Heart left ventricle (tissue), 16 donors: ENCODE measurements at regions not wholly inside any gene's neighbourhood (a gene's known extent, or its start where the extent isn't known, plus 50 kb on each side); places are given as distances from the start of the nearest gene placed in this dataset.

Source experiments
- ATAC-seq, 4 donors: fragments of 200-7000 bp; cut with Tn5 transposase; one replicate each; pipeline ENCODE4 v1.9.1; 2020 to 2022; ENCODE audit warnings: moderate library complexity in 4 of 4, mild to moderate bottlenecking in 3 of 4, moderate number of reproducible peaks in 1 of 4
- DNase-seq, 5 donors: peaks; one replicate each; pipeline ENCODE4 v3.0.0-alpha.2; 2020
- H3K27ac ChIP-seq, 12 donors: fragments of 200-600 bp; sonication (generic) in 4 of 12; one replicate each; pipeline versions ENCODE4 v1.5.0 to v1.8.0; 2016 to 2022; ENCODE audit warnings: mild to moderate bottlenecking in 2 of 12
- H3K27me3 ChIP-seq, 9 donors: fragments of 200-600 bp; sonication (generic) in 2 of 9; one replicate each; pipeline versions ENCODE4 v1.5.1 to v1.8.0; 2016 to 2022; ENCODE audit warnings: mild to moderate bottlenecking in 3 of 9
- H3K36me3 ChIP-seq, 9 donors: fragments of 200-600 bp; sonication (generic) in 2 of 9; one replicate each; pipeline versions ENCODE4 v1.5.0 to v1.8.0; 2018 to 2022; ENCODE audit warnings: mild to moderate bottlenecking in 2 of 9
- H3K4me1 ChIP-seq, 12 donors: fragments of 200-600 bp; sonication (generic) in 4 of 12; one replicate each; pipeline versions ENCODE4 v1.5.0 to v1.8.0; 2016 to 2022; ENCODE audit warnings: mild to moderate bottlenecking in 3 of 12
- H3K4me3 ChIP-seq, 12 donors: fragments of 200-600 bp; sonication (generic) in 4 of 12; one replicate each; pipeline versions ENCODE4 v1.5.0 to v1.8.0; 2017 to 2022; ENCODE audit warnings: mild to moderate bottlenecking in 9 of 12, moderate library complexity in 4 of 12
- H3K9me3 ChIP-seq, 12 donors: fragments of 200-600 bp; sonication (generic) in 4 of 12; one replicate each; pipeline versions ENCODE4 v1.5.0 to v1.8.0; 2016 to 2022; ENCODE audit warnings: mild to moderate bottlenecking in 1 of 12
- POLR2A ChIP-seq, 2 donors: fragments of 450-650 bp; IDR thresholded peaks; one replicate each; pipeline ENCODE4 v1.6.1; 2017; ENCODE audit warnings: antibody characterized with exemption in 2 of 2, mild to moderate bottlenecking in 2 of 2, moderate library complexity in 2 of 2
- WGBS, 4 donors: extraction: QIAGEN DNeasy Blood & Tissue Kit in 2 of 4; methylation state at CpG; one replicate each; pipeline versions ENCODE4 v1.1.5 to v1.1.7; 2013 to 2018; 5-methylcytosine and 5-hydroxymethylcytosine counted together
- intact Hi-C, 10 donors: fragments of 100-400 bp; cut with DNase I; formaldehyde crosslinking; loops; one replicate each; pipeline versions ENCODE4 v1.11.1 to v1.14.2; 2022
- TF ChIP-seq, protein P1 (sequence below), 12 donors: fragments of 200-600 bp; sonication (generic) in 4 of 12; IDR thresholded peaks; one replicate each; pipeline versions ENCODE4 v1.5.0 to v1.8.0; 2018 to 2022; ENCODE audit warnings: antibody characterized with exemption in 12 of 12, mild to moderate bottlenecking in 5 of 12
- donor health status: ischemic (EF 13 %, LVEDD 7.1; RV severe dilation, severe dysfunction).
- donor health status: healthy with polysubstance abuse.
- donor health status: DM: no; HTN: yes; CAD: no.
- donor health status: DM: no; HTN: no; CAD: no.
- donor health status: ischemic (EF 25% LVEDD 6.9; RV normal size, moderate dysfunction).
- donor health status: ischemic (EF 25% LVEDD 5.7; RV mildly dilated, moderate dysfunction).
- donor health status: healthy.
- donor health status: DM: yes; HTN: yes; CAD: no.
- donor health status: ischemic (EF 35%, LVEDD 5.7; RV mildly dilated, moderate dysfunction).
- donor health status: nonischemic (EF 11% LVEDD 7.7; RV severe dilation, severe dysfunction).
- donor health status: DM: yes; HTN: yes; CAD: no.
- donor health status: PGD.
- donor health status: ischemic (EF 29% LVEDD 5.4; RV normal size, mild dysfunction).
- donor health status: nonischemic (EF 23%, LVEDD 6.1; RV moderate dilation, normal function).

DNA sequence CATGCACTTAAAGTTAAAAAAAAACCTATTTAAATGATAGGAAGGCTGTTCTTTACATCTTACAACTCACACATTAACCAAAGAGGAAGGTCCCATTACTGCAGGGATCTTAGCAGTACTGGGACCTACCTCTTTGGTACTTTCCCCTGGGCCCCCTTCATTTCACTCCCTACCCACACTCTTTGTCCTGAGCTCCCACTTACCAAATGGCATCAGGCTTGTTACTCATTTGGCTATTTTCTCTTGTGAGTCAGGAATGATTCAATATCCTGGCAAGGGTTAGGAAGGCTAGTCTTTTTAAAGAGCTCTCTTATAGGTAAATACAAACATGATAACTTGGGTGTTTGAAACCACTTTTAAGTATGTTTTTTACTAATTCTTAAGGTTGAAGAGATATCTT, 117.4 kb upstream of the ELL2 start:
- Histone ChIP-seq H3K4me1 (peaks cover 0 to 12% (median 0%) of the 10 kb centered on the region in 12 donors), H3K27me3 (no peaks in the 10 kb centered on the region), H3K9me3 (no peaks in the 10 kb centered on the region), H3K27ac (peak overlapping the region in 1 of 12 donors; percentile 6), H3K36me3 (no peaks in the 10 kb centered on the region), H3K4me3 (no peak overlapping the region)
- TF ChIP-seq POLR2A (IDR thresholded peaks at IDR 0.05) = no peak
- TF ChIP-seq, protein P1, sequence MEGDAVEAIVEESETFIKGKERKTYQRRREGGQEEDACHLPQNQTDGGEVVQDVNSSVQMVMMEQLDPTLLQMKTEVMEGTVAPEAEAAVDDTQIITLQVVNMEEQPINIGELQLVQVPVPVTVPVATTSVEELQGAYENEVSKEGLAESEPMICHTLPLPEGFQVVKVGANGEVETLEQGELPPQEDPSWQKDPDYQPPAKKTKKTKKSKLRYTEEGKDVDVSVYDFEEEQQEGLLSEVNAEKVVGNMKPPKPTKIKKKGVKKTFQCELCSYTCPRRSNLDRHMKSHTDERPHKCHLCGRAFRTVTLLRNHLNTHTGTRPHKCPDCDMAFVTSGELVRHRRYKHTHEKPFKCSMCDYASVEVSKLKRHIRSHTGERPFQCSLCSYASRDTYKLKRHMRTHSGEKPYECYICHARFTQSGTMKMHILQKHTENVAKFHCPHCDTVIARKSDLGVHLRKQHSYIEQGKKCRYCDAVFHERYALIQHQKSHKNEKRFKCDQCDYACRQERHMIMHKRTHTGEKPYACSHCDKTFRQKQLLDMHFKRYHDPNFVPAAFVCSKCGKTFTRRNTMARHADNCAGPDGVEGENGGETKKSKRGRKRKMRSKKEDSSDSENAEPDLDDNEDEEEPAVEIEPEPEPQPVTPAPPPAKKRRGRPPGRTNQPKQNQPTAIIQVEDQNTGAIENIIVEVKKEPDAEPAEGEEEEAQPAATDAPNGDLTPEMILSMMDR (IDR thresholded peaks at IDR 0.05) = no peak
- ATAC-seq = peak in 3 of 4 donors; percentile 30 to 93 (median 69)
- intact Hi-C loops = no loop called here
- DNase-seq = no peak

DNA sequence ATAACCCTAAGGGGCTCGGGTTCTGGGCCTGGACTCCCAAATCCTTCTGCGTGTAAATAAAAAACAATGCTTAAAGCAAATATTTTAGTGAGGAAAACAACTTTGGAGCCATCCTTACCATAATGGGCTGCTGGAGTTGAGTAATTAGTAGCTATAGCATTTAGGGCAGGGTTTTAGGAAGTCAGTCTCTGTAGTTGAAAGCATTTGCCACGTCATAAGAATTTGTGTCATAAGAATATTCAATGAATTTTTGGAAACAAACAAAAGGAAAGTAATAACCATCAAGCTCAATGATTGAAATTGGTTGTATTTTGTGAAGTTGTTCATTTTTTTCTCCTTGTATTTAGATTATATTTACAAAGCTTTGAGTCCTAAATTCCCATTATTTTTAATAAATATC, 114.8 kb upstream of the ELL2 start:
- Histone ChIP-seq H3K36me3 (no peaks in the 10 kb centered on the region), H3K4me3 (no peak overlapping the region), H3K27me3 (no peaks in the 10 kb centered on the region), H3K4me1 (peaks cover 0 to 2% (median 0%) of the 10 kb centered on the region in 12 donors), H3K9me3 (no peaks in the 10 kb centered on the region), H3K27ac (no peak overlapping the region)
- ATAC-seq (no peak), DNase-seq (no peak)
- no peak for TF ChIP-seq POLR2A (IDR thresholded peaks at IDR 0.05)
- TF ChIP-seq, protein P1 (IDR thresholded peaks at IDR 0.05) = no peak
- WGBS, 4 donors = 88 to 93% (median 90%) methylated on average over 3 of the region's 3 CpGs
- intact Hi-C loops = no loop called here

DNA sequence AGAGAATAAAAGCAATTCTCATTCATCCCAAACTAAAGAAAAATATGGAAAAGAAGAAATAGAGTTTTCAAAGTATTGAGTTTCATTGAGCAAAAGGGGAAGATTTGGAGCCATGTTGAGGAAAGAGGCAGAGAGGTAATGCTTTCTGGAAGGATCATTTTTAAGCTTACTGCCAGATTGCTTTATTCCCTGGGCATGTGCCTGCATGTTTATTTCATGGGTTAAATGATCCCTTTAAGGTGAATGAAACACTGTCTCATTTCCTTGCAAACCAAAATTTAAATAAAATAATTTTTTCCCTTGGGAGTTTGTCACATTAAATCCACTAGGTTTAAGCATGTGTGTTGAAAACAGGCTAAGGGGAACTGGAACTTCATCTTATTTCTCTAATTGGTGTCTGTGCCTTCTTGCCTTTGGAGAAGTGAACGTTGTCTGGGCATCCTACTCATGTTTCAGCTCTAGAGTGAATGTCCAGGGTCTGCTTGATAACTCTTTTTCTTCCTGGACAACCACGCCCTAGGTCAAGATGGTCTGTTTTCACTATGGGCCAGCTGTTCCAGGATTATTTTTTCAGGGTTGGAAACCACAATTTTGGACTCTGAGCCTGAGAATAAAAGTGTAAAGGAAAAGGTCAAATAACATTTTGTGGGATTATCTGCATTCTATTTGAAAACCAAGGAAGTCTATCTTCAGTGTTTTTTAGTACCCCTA, 114.1 kb upstream of the ELL2 start:
- DNase-seq (no peak), ATAC-seq (no peak)
- Histone ChIP-seq H3K4me3 (no peak overlapping the region), H3K27ac (no peak overlapping the region), H3K27me3 (no peaks in the 10 kb centered on the region), H3K9me3 (no peaks in the 10 kb centered on the region), H3K4me1 (peaks cover 0 to 4% (median 0%) of the 10 kb centered on the region in 12 donors), H3K36me3 (no peaks in the 10 kb centered on the region)
- intact Hi-C loops = no loop called here
- TF ChIP-seq, protein P1 (IDR thresholded peaks at IDR 0.05) = no peak
- TF ChIP-seq POLR2A (IDR thresholded peaks at IDR 0.05) = no peak
- 61 to 74% (median 70%) methylated on average over 2 of the region's 2 CpGs for WGBS, 4 donors

DNA sequence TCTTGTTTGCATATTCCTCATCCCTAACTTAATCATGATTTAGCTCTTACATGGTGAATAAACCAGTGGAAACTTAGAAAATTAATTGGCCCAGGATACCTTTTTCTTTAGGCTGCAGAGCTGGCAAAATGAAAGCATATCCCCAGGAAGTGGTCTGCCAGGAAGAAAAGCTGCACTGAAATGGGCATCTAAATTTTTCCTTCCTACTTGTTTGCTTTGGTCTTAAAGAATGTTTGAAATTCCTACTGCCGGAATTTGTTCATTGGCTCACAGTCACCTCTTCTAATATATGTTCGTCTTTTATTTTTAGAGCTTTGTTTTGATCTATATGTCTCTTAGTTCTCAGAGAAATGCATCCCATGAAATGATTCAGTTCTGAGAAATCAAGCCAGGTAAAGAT, 113.2 kb upstream of the ELL2 start:
- no peaks in the 10 kb centered on the region for H3K36me3 ChIP-seq
- intact Hi-C loops = no loop called here
- TF ChIP-seq POLR2A (IDR thresholded peaks at IDR 0.05) = no peak
- TF ChIP-seq, protein P1 (IDR thresholded peaks at IDR 0.05) = no peak
- no peak overlapping the region for H3K4me3 ChIP-seq
- H3K9me3 ChIP-seq = no peaks in the 10 kb centered on the region
- peaks cover 0 to 12% (median 0%) of the 10 kb centered on the region in 12 donors for H3K4me1 ChIP-seq
- whole genome bisulfite sequencing, 4 donors = 79 to 82% (median 80%) methylated on average over 2 of the region's 2 CpGs
- DNase-seq (no peak), ATAC-seq (no peak)
- no peak overlapping the region for H3K27ac ChIP-seq
- no peaks in the 10 kb centered on the region for H3K27me3 ChIP-seq
